ENCODE measurements at regions not wholly inside any gene's neighbourhood (a gene's known extent, or its start where the extent isn't known, plus 50 kb on each side); places are given as distances from the start of the nearest gene placed in this dataset.

DNA sequence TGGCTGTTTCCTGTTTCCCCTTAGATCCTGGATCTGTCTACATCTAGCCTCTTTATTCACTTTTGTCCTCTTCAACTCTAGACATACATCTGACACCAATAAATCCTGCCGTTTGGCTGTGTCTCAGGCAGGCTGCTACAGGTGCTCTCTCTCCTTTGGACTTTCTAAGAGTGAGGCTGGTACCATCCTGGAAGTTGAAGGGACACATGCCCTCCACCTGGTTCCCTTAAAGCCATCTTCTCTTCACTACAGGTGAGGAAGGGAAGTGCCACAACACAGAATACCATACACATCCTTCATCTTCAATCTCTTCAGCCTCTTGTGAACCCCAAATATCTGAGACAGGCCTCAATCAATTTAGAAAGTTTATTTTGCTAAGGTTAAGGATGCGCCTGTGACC is 137.9 kb downstream of the BACH1 start:
- TF ChIP-seq RFX5 (IDR thresholded peaks at IDR 0.05; ENCODE audit: low read depth, low read length) (no peak), MAZ (IDR thresholded peaks at IDR 0.05; ENCODE audit: borderline replicate concordance, low read depth, low read length) (no peak), CEBPB (IDR thresholded peaks at IDR 0.05; ENCODE audit: low read depth, low read length) (no peak), RAD21 (IDR thresholded peaks at IDR 0.05; ENCODE audit: low read length) (no peak), MAFK (IDR thresholded peaks at IDR 0.05; ENCODE audit: low read depth, low read length) (no peak), POLR2A (IDR thresholded peaks at IDR 0.05; ENCODE audit: low read depth, low read length) (no peak), MXI1 (IDR thresholded peaks at IDR 0.05; ENCODE audit: borderline replicate concordance, low read depth, low read length) (no peak), SMC3 (IDR thresholded peaks at IDR 0.05; ENCODE audit: low read depth, low read length) (no peak)
- TF ChIP-seq, protein P1, sequence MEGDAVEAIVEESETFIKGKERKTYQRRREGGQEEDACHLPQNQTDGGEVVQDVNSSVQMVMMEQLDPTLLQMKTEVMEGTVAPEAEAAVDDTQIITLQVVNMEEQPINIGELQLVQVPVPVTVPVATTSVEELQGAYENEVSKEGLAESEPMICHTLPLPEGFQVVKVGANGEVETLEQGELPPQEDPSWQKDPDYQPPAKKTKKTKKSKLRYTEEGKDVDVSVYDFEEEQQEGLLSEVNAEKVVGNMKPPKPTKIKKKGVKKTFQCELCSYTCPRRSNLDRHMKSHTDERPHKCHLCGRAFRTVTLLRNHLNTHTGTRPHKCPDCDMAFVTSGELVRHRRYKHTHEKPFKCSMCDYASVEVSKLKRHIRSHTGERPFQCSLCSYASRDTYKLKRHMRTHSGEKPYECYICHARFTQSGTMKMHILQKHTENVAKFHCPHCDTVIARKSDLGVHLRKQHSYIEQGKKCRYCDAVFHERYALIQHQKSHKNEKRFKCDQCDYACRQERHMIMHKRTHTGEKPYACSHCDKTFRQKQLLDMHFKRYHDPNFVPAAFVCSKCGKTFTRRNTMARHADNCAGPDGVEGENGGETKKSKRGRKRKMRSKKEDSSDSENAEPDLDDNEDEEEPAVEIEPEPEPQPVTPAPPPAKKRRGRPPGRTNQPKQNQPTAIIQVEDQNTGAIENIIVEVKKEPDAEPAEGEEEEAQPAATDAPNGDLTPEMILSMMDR (conservative IDR thresholded peaks at IDR 0.05; ENCODE audit: low read depth, low read length) = no peak
- TF ChIP-seq, protein P2, sequence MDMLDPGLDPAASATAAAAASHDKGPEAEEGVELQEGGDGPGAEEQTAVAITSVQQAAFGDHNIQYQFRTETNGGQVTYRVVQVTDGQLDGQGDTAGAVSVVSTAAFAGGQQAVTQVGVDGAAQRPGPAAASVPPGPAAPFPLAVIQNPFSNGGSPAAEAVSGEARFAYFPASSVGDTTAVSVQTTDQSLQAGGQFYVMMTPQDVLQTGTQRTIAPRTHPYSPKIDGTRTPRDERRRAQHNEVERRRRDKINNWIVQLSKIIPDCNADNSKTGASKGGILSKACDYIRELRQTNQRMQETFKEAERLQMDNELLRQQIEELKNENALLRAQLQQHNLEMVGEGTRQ (IDR thresholded peaks at IDR 0.05; ENCODE audit: low read depth, low read length) = no peak
- TF ChIP-seq, protein P3, sequence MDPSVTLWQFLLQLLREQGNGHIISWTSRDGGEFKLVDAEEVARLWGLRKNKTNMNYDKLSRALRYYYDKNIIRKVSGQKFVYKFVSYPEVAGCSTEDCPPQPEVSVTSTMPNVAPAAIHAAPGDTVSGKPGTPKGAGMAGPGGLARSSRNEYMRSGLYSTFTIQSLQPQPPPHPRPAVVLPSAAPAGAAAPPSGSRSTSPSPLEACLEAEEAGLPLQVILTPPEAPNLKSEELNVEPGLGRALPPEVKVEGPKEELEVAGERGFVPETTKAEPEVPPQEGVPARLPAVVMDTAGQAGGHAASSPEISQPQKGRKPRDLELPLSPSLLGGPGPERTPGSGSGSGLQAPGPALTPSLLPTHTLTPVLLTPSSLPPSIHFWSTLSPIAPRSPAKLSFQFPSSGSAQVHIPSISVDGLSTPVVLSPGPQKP (IDR thresholded peaks at IDR 0.05; ENCODE audit: borderline replicate concordance, low read depth, low read length) = no peak
